SU-DHL-6 (cell line): ENCODE measurements at regions not wholly inside any gene's neighbourhood (a gene's known extent, or its start where the extent isn't known, plus 50 kb on each side); places are given as distances from the start of the nearest gene placed in this dataset.

ENCODE experiments used
- H2AFZ ChIP-seq: fragments of 200-600 bp; sonication (generic); 2 replicates; pipeline ENCODE4 v1.6.1; 2014; ENCODE audit warnings: low read depth, mild to moderate bottlenecking, moderate library complexity, mixed read lengths, antibody characterized with exemption, low read length; ENCODE audit not compliant: severe bottlenecking
- H3F3A ChIP-seq: fragments of 200-600 bp; shearing (Covaris generic); 2 replicates; pipeline ENCODE4 v1.6.0; 2016; ENCODE audit warnings: antibody characterized with exemption, mild to moderate bottlenecking; ENCODE audit not compliant: insufficient read depth
- H3K27ac ChIP-seq: fragments of 200-600 bp; sonication (generic); 2 replicates; pipeline ENCODE4 v1.5.1; 2016; ENCODE audit warnings: low read depth, mild to moderate bottlenecking, low read length, moderate library complexity, mixed read lengths
- H3K27me3 ChIP-seq: fragments of 200-600 bp; sonication (generic), shearing (Covaris generic); 2 replicates; pipeline ENCODE4 v1.6.0; 2014; ENCODE audit warnings: mild to moderate bottlenecking, low read length
- H3K36me3 ChIP-seq: fragments of 200-600 bp; sonication (generic); 2 replicates; pipeline ENCODE4 v1.6.1; 2014; ENCODE audit warnings: mild to moderate bottlenecking, low read length, mixed read lengths
- H3K4me2 ChIP-seq: fragments of 300-600, 200-600 bp; shearing (Covaris generic), sonication (generic); 2 replicates; pipeline ENCODE4 v1.6.0; 2014; ENCODE audit warnings: low read length, low read depth, mild to moderate bottlenecking; ENCODE audit not compliant: poor library complexity, severe bottlenecking
- H3K4me3 ChIP-seq: fragments of 200-600 bp; sonication (generic); 2 replicates; pipeline ENCODE4 v1.5.1; 2014; ENCODE audit warnings: antibody characterized with exemption, low read length, mild to moderate bottlenecking, mixed read lengths; ENCODE audit not compliant: insufficient read depth, poor library complexity, severe bottlenecking
- H3K79me2 ChIP-seq: fragments of 200-600 bp; sonication (generic); 2 replicates; pipeline ENCODE4 v1.6.1; 2014; ENCODE audit warnings: mild to moderate bottlenecking, low read length, moderate library complexity; ENCODE audit not compliant: insufficient read depth
- H3K9ac ChIP-seq: fragments of 200-600 bp; sonication (generic); 2 replicates; pipeline ENCODE4 v1.7.0; 2014; ENCODE audit warnings: mild to moderate bottlenecking, low read length
- H3K9me2 ChIP-seq: fragments of 200-600 bp; sonication (generic); replicated peaks from 2 replicates; pipeline ENCODE4 v1.6.1; 2014; ENCODE audit warnings: low read length; ENCODE audit not compliant: insufficient read depth
- H3K9me3 ChIP-seq: fragments of 200-600 bp; sonication (generic); 2 replicates; pipeline ENCODE4 v1.6.1; 2014; ENCODE audit warnings: low read length, mixed read lengths; ENCODE audit not compliant: insufficient read depth
- H4K20me1 ChIP-seq: fragments of 200-600 bp; sonication (generic); 2 replicates; pipeline ENCODE4 v1.6.1; 2014; ENCODE audit warnings: low read depth, mild to moderate bottlenecking, antibody characterized with exemption, low read length, moderate library complexity, mixed read lengths
- EZH2phosphoT487 ChIP-seq: fragments of 200-600 bp; sonication (generic), shearing (Covaris generic); conservative IDR thresholded peaks from 2 replicates; pipeline ENCODE4 v1.6.1; 2018; ENCODE audit warnings: mild to moderate bottlenecking, antibody characterized with exemption, low read length, moderate library complexity, mixed read lengths
- TF ChIP-seq, protein P1 (sequence below): fragments of 200-600 bp; sonication (generic); IDR thresholded peaks from one replicate; pipeline ENCODE4 v1.5.1; 2017; ENCODE audit warnings: antibody characterized with exemption, mild to moderate bottlenecking, low read length, moderate library complexity; ENCODE audit not compliant: insufficient read depth, poor library complexity, severe bottlenecking

DNA sequence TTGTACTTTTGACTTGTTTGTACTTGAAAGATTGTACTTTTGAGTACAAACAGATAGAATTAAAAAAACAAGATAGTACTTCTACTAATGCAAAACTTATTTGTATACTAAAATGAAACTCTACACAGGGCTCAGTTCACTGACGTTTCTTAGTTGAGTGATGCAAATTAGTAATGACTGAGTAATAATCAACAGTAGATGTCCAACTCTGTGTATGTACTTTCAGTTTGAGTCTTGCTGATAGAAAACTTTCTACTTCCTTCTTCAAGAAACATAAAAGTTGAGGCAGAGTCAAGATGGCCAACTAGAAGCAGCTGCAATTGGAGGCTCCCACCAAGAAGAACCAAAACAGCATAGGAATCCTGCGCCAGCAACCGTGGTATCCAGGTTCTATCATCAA, 585.0 kb downstream of the NR4A2 start:
- no peaks in the 10 kb centered on the region for H3K9me2 ChIP-seq
- no peak overlapping the region for H3K27ac ChIP-seq
- H4K20me1 ChIP-seq: no peaks in the 10 kb centered on the region
- H3K4me2 ChIP-seq: no peak overlapping the region
- H3K9me3 ChIP-seq: no peaks in the 10 kb centered on the region
- no peak overlapping the region for H3K9ac ChIP-seq
- H2AFZ ChIP-seq: no peak overlapping the region
- no peaks in the 10 kb centered on the region for H3K27me3 ChIP-seq
- H3K36me3 ChIP-seq: no peaks in the 10 kb centered on the region
- H3K4me3 ChIP-seq: no peak overlapping the region
- no peaks in the 10 kb centered on the region for H3K79me2 ChIP-seq
- TF ChIP-seq, protein P1, sequence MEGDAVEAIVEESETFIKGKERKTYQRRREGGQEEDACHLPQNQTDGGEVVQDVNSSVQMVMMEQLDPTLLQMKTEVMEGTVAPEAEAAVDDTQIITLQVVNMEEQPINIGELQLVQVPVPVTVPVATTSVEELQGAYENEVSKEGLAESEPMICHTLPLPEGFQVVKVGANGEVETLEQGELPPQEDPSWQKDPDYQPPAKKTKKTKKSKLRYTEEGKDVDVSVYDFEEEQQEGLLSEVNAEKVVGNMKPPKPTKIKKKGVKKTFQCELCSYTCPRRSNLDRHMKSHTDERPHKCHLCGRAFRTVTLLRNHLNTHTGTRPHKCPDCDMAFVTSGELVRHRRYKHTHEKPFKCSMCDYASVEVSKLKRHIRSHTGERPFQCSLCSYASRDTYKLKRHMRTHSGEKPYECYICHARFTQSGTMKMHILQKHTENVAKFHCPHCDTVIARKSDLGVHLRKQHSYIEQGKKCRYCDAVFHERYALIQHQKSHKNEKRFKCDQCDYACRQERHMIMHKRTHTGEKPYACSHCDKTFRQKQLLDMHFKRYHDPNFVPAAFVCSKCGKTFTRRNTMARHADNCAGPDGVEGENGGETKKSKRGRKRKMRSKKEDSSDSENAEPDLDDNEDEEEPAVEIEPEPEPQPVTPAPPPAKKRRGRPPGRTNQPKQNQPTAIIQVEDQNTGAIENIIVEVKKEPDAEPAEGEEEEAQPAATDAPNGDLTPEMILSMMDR: no peak
- TF ChIP-seq EZH2phosphoT487: no peak
- no peaks in the 10 kb centered on the region for H3F3A ChIP-seq

DNA sequence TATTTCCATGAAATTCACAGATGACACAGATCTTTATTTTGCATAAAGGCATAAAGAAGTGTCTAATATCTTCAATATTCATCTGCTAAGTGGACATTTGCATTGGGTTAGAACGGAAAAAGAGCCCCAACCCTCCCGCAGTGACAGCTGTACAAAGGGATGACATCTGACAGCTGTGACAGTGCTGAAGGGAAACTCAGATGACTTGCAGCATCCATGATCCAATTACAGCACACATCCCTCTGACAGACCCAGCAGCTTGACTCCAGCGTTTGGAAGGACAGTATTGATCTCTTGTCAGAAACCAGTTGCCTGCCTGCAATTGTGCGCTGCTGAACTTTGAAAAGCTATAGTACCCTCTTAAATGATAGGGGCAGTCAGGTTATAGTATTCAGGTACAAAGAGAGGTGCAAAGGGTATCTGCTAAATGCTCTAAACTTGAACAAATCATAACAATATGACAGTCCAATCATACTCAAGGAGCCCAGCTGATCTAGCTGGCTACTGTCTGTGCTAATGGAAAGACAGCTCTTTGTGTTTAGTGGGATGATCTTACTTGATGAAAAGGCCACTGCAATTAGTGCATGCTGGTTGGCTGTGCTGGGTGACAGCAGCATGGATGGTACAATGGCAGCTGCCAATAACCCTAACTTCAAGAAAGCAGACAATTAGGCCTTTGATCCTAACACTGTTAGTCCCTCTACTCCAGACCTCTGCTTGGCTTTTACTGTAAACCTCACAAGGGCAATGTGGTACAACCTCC, 599.2 kb downstream of the NR4A2 start:
- no peaks in the 10 kb centered on the region for H3K27me3 ChIP-seq
- no peaks in the 10 kb centered on the region for H3K79me2 ChIP-seq
- no peaks in the 10 kb centered on the region for H3F3A ChIP-seq
- no peaks in the 10 kb centered on the region for H3K9me3 ChIP-seq
- no peaks in the 10 kb centered on the region for H3K36me3 ChIP-seq
- no peaks in the 10 kb centered on the region for H4K20me1 ChIP-seq
- H3K4me3 ChIP-seq: no peak overlapping the region
- no peak for TF ChIP-seq EZH2phosphoT487
- TF ChIP-seq, protein P1: no peak
- no peaks in the 10 kb centered on the region for H3K9me2 ChIP-seq
- H2AFZ ChIP-seq: no peak overlapping the region
- H3K9ac ChIP-seq: no peak overlapping the region
- H3K4me2 ChIP-seq: no peak overlapping the region
- no peak overlapping the region for H3K27ac ChIP-seq

DNA sequence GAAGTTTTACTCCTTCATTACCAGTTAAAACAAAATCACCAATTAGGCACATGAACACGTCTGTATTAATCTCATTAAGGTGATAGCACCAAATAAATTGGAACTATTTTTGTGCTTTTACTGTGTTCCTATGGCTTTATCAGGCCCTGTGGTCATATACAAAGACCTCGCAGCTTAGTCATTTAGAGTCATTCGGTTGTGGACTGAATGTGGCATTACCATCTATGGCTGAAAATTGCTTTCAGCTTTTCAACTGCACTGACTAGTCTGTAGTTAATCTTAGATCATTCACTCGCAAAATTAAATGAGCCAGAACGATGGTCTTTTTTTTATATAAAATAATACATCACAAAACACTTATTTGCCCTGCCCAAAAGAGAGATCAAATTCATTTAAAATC, 601.7 kb downstream of the NR4A2 start:
- Histone ChIP-seq H3K4me3 (no peak overlapping the region), H3K27me3 (no peaks in the 10 kb centered on the region), H3K79me2 (no peaks in the 10 kb centered on the region), H3K36me3 (no peaks in the 10 kb centered on the region), H3F3A (no peaks in the 10 kb centered on the region), H3K27ac (no peak overlapping the region), H3K9me2 (no peaks in the 10 kb centered on the region), H3K9ac (no peak overlapping the region), H4K20me1 (no peaks in the 10 kb centered on the region; the same call in 1 of the 2 replicates), H2AFZ (no peak overlapping the region), H3K9me3 (no peaks in the 10 kb centered on the region), H3K4me2 (no peak overlapping the region)
- TF ChIP-seq, protein P1: no peak
- no peak for TF ChIP-seq EZH2phosphoT487
